KMS-11 (cell line): ENCODE measurements at regions not wholly inside any gene's neighbourhood (a gene's known extent, or its start where the extent isn't known, plus 50 kb on each side); places are given as distances from the start of the nearest gene placed in this dataset.

Experiments used
- H2AFZ ChIP-seq: fragments of 200-600 bp; sonication (generic); 2 replicates; pipeline ENCODE4 v1.6.1; 2016; ENCODE audit warnings: antibody characterized with exemption, mixed run types, low read depth
- H3K27ac ChIP-seq: fragments of 200-600 bp; sonication (generic); 2 replicates; pipeline ENCODE4 v1.6.1; 2016; ENCODE audit warnings: mild to moderate bottlenecking, mixed run types
- H3K27me3 ChIP-seq: fragments of 200-600 bp; sonication (generic); 2 replicates; pipeline ENCODE4 v1.6.1; 2017; ENCODE audit warnings: mild to moderate bottlenecking, low read depth, mixed run types, moderate library complexity; ENCODE audit not compliant: insufficient read depth
- H3K36me3 ChIP-seq: fragments of 200-600 bp; sonication (generic); 2 replicates; pipeline ENCODE4 v1.6.1; 2017; ENCODE audit warnings: mild to moderate bottlenecking, mixed run types; ENCODE audit not compliant: insufficient read depth
- H3K4me1 ChIP-seq: fragments of 200-600 bp; sonication (generic); 2 replicates; pipeline ENCODE4 v1.6.1; 2016; ENCODE audit warnings: mild to moderate bottlenecking, low read depth, mixed run types; ENCODE audit not compliant: poor library complexity, severe bottlenecking
- H3K4me2 ChIP-seq: fragments of 200-600 bp; sonication (generic); 2 replicates; pipeline ENCODE4 v1.7.0; 2016; ENCODE audit warnings: mild to moderate bottlenecking, mixed run types
- H3K4me3 ChIP-seq: fragments of 200-600 bp; sonication (generic); IDR thresholded peaks from 2 replicates; pipeline ENCODE4 v1.6.1; 2017; ENCODE audit warnings: low read depth, low read length, mixed read lengths; ENCODE audit not compliant: insufficient read depth
- H3K79me2 ChIP-seq: fragments of 200-600 bp; sonication (generic); 2 replicates; pipeline ENCODE4 v1.6.1; 2016; ENCODE audit warnings: low read depth, mixed run types; ENCODE audit not compliant: insufficient read depth
- H3K9ac ChIP-seq: fragments of 200-600 bp; sonication (generic); 2 replicates; pipeline ENCODE4 v1.6.1; 2016; ENCODE audit warnings: mild to moderate bottlenecking, mixed run types
- H4K20me1 ChIP-seq: fragments of 200-600 bp; sonication (generic); 2 replicates; pipeline ENCODE4 v1.6.1; 2016; ENCODE audit warnings: mild to moderate bottlenecking, mixed run types; ENCODE audit not compliant: insufficient read depth
- TF ChIP-seq, protein P1 (sequence below): fragments of 200-600 bp; sonication (generic); conservative IDR thresholded peaks from 2 replicates; pipeline ENCODE4 v1.6.1; 2017; ENCODE audit warnings: low read depth, mild to moderate bottlenecking, antibody characterized with exemption, low read length, moderate library complexity, mixed read lengths

DNA sequence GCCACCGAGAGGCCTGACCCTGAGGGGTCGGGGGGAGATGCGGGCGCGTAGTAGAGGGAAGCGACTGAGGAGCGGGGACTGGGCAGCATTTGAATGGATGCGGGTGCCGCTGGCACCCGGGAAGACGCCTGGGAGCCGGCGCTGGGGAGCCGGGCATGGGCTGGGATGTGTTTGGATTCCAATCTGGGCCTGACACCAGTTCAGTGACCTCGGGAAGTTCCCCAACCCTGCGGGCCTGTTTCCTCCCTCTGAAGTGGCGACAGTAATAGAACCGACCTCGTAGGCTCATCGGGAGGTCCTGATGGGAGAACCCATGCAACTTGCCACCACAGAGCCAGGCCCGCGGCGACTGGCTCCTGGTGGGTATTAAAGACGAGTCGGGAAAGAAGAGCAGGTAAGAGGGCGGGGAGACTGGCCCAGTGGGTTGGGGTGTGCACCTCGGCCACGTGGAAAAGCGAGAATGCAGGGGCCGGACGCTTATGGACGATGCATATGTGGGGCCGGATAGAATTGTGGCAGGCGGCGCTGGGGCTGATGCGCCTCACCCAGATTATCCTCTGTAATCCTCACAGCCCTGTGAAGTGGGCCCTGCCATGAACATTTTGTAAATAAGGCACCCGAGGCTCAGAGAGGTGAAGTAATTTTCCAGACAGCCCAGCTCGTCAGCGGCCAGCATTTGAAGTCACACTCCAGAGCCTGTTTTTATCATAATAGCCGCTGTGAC, 105.8 kb downstream of the SLC16A1 start:
- no peak overlapping the region for H3K9ac ChIP-seq
- no peak overlapping the region for H3K4me3 ChIP-seq
- no peaks in the 10 kb centered on the region for H3K36me3 ChIP-seq
- TF ChIP-seq, protein P1, sequence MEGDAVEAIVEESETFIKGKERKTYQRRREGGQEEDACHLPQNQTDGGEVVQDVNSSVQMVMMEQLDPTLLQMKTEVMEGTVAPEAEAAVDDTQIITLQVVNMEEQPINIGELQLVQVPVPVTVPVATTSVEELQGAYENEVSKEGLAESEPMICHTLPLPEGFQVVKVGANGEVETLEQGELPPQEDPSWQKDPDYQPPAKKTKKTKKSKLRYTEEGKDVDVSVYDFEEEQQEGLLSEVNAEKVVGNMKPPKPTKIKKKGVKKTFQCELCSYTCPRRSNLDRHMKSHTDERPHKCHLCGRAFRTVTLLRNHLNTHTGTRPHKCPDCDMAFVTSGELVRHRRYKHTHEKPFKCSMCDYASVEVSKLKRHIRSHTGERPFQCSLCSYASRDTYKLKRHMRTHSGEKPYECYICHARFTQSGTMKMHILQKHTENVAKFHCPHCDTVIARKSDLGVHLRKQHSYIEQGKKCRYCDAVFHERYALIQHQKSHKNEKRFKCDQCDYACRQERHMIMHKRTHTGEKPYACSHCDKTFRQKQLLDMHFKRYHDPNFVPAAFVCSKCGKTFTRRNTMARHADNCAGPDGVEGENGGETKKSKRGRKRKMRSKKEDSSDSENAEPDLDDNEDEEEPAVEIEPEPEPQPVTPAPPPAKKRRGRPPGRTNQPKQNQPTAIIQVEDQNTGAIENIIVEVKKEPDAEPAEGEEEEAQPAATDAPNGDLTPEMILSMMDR, result no peak
- H3K27me3 ChIP-seq, result no peaks in the 10 kb centered on the region
- H2AFZ ChIP-seq, result no peak overlapping the region
- H3K4me2 ChIP-seq, result no peak overlapping the region
- no peak overlapping the region for H3K27ac ChIP-seq
- no peaks in the 10 kb centered on the region for H3K79me2 ChIP-seq
- H3K4me1 ChIP-seq, result no peaks in the 10 kb centered on the region
- no peaks in the 10 kb centered on the region for H4K20me1 ChIP-seq

DNA sequence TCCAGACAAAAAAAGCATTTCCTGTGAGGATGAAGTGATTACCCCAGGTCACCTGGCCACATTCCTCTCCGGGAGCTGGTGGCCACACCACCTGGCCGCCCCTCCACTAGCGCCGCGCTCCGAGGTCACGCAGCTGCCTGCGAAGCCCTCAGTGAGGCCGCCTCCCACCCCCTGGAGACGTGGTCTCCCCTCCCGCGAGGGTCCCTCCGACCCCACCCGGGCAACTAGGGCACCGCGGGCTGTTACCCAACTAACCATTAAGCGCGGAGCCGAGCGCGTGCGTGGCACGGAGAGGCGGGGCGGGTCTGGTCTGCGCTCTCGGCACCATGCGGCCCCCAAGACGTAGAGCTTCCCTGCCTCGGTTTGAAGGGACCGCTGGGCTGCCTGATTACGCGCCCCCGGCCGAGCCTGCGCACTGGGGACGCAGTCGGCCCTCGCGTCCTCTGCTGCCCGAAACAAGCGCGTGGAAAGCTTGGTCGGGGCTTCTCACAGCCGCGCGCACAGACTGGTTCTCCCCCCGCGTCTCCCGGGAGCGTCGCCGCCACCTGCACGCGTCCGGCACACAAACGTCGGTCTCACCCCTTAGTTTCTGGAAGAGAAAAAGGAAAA, 106.5 kb downstream of the SLC16A1 start:
- Histone ChIP-seq H2AFZ (no peak overlapping the region), H3K4me3 (no peak overlapping the region), H3K36me3 (no peaks in the 10 kb centered on the region), H3K27me3 (no peaks in the 10 kb centered on the region), H3K27ac (no peak overlapping the region), H3K4me1 (no peaks in the 10 kb centered on the region), H3K9ac (no peak overlapping the region), H4K20me1 (no peaks in the 10 kb centered on the region), H3K79me2 (no peaks in the 10 kb centered on the region), H3K4me2 (no peak overlapping the region)
- TF ChIP-seq, protein P1, result no peak

DNA sequence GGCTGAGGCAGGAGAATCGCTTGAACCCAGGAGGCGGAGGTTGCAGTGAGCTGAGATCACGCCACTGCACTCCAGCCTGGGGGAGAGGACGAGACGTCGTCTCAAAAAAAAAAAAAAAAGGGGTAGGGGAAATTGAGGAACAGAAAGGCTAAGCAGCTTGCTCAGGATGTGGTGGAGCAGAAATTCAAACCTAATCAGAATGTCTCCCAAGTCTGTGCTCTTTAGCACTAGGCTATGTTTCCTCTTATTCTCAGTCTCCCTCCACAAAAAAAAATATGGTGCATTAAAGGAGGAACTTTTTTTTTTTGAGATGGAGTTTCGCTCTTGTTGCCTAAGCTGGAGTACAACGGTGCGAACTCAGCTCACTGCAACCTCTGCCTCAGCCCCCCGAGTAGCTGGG, 114.2 kb downstream of the SLC16A1 start:
- H2AFZ ChIP-seq, result no peak overlapping the region
- no peaks in the 10 kb centered on the region for H3K79me2 ChIP-seq
- H3K9ac ChIP-seq, result no peak overlapping the region
- TF ChIP-seq, protein P1, result no peak
- H3K4me2 ChIP-seq, result no peak overlapping the region
- no peaks in the 10 kb centered on the region for H3K36me3 ChIP-seq
- H3K4me1 ChIP-seq, result peaks cover 5% of the 10 kb centered on the region
- H3K4me3 ChIP-seq, result no peak overlapping the region
- no peaks in the 10 kb centered on the region for H4K20me1 ChIP-seq
- no peaks in the 10 kb centered on the region for H3K27me3 ChIP-seq
- H3K27ac ChIP-seq, result no peak overlapping the region

DNA sequence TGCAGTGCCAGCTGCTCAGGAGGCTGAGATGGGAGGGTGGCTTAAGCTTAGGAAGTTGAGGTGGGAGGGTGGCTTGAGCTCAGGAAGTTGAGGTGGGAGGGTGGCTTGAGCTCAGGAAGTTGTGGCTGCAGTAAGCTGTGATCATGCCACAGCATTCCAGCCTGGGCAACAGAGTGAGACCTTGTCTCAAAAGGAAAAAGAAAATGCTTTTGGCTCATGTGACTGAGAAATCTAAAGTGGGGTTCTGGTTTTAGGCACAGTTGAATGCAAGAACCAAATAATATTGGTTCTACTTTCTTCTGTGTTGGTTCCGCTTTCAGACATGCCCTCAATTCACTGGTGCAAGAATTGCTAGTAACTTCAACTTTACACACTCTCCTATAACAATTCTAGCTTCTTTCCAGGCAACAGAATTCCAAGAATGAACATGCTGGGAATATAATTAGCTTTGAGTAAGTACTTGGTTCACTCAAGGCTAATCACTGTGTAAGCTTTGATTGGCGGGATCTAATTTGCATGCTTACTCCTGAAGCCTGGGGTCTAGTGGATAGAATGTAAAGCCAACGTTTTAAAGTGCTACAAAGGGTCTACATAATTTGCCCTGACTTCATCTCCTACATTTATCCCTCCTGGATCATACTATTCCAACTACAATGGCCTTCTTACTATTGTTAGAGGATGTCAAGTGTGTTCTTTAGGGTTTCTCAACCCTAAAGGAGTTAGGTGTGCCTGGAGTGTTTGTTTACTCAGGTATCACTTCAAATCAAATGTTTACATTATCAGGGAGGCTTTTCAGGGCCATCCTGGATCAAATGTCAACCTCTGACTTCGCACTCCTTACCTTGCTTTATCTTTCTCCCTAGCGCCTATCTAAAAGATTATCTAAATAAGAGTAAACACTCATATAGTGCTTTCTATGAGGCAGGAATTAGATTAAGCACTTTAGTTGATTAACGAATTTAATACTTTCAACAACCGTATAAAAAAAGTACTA, 115.1 kb downstream of the SLC16A1 start:
- Histone ChIP-seq H3K4me1 (peaks cover 5% of the 10 kb centered on the region), H3K27me3 (no peaks in the 10 kb centered on the region), H3K9ac (no peak overlapping the region), H3K36me3 (no peaks in the 10 kb centered on the region), H3K4me3 (no peak overlapping the region), H4K20me1 (no peaks in the 10 kb centered on the region), H3K27ac (no peak overlapping the region), H3K79me2 (no peaks in the 10 kb centered on the region), H3K4me2 (no peak overlapping the region), H2AFZ (no peak overlapping the region)
- TF ChIP-seq, protein P1, result no peak
